ENCODE measurements at regions not wholly inside any gene's neighbourhood (a gene's known extent, or its start where the extent isn't known, plus 50 kb on each side); places are given as distances from the start of the nearest gene placed in this dataset.

- DNase-seq, result no peak
Measured at GRCh38 chr22:27264184-27264583, 537.4 kb downstream of the MN1 start.

GRCh38 chr22:27267145-27267544 is 534.4 kb downstream of the MN1 start:
- DNase-seq, result no peak

GRCh38 chr22:27269751-27270543 is 531.6 kb downstream of the MN1 start:
- no peak for DNase-seq

- no peak for DNase-seq
Measured at GRCh38 chr22:27270818-27271510, 530.6 kb downstream of the MN1 start.

- DNase-seq, result no peak
Measured at GRCh38 chr22:27273436-27273835, 528.1 kb downstream of the MN1 start.

- DNase-seq, result no peak
Measured at GRCh38 chr22:27273853-27274252, 527.7 kb downstream of the MN1 start.

GRCh38 chr22:27274770-27275449 is 526.6 kb downstream of the MN1 start:
- no peak for DNase-seq

- no peak for DNase-seq
Measured at GRCh38 chr22:27278946-27279345, 522.6 kb downstream of the MN1 start.

GRCh38 chr22:27283240-27283639 is 518.3 kb downstream of the MN1 start:
- DNase-seq, result no peak

GRCh38 chr22:27283714-27284113 is 517.8 kb downstream of the MN1 start:
- peak; percentile 38 for DNase-seq

GRCh38 chr22:27284324-27284723 is 517.2 kb downstream of the MN1 start:
- no peak for DNase-seq

- DNase-seq, result no peak
Measured at GRCh38 chr22:27286711-27287110, 514.8 kb downstream of the MN1 start.

GRCh38 chr22:27292542-27293299 is 508.8 kb downstream of the MN1 start:
- no peak for DNase-seq

- no peak for DNase-seq
Measured at GRCh38 chr22:27293721-27294445, 507.7 kb downstream of the MN1 start.

GRCh38 chr22:27295040-27295439 is 506.5 kb downstream of the MN1 start:
- DNase-seq, result no peak

- DNase-seq, result no peak
Measured at GRCh38 chr22:27295605-27296004, 506.0 kb downstream of the MN1 start.

- no peak for DNase-seq
Measured at GRCh38 chr22:27296091-27296675, 505.4 kb downstream of the MN1 start.

- DNase-seq, result no peak
Measured at GRCh38 chr22:27297125-27297524, 504.4 kb downstream of the MN1 start.

- DNase-seq, result peak; percentile 19
Measured at GRCh38 chr22:27298332-27298731, 503.2 kb downstream of the MN1 start.

- no peak for DNase-seq
Measured at GRCh38 chr22:27298742-27299141, 502.8 kb downstream of the MN1 start.

GRCh38 chr22:27299181-27300085 is 502.1 kb downstream of the MN1 start:
- DNase-seq, result peak; percentile 7
